Astrocyte (in vitro differentiated cells and primary cell): ENCODE measurements at regions not wholly inside any gene's neighbourhood (a gene's known extent, or its start where the extent isn't known, plus 50 kb on each side); places are given as distances from the start of the nearest gene placed in this dataset.

Experiments used
- DNase-seq: peaks from one replicate; pipeline ENCODE4 v3.0.0-alpha.2; 2010; ENCODE audit warnings: low read depth
- FAIRE-seq: peaks from 2 replicates; lab custom pipeline; 2011; peaks lifted over from hg19 to GRCh38; lab: Jason Lieb, UNC
- H2AFZ ChIP-seq: 2 replicates; pipeline ENCODE4 v1.6.0; 2012; ENCODE audit warnings: low read depth, low read length, inconsistent platforms
- H3K27ac ChIP-seq: 2 replicates; pipeline ENCODE4 v1.5.1; 2011; ENCODE audit warnings: low read depth, low read length, inconsistent platforms
- H3K27me3 ChIP-seq: 2 replicates; pipeline ENCODE4 v1.6.0; 2011; ENCODE audit warnings: low read length, inconsistent platforms; ENCODE audit not compliant: insufficient read depth
- H3K36me3 ChIP-seq: 2 replicates; pipeline ENCODE4 v1.5.1; 2011; ENCODE audit warnings: low read length, inconsistent platforms; ENCODE audit not compliant: insufficient read depth
- H3K4me1 ChIP-seq: 2 replicates; pipeline ENCODE4 v1.5.1; 2011; ENCODE audit warnings: low read length, inconsistent platforms; ENCODE audit not compliant: insufficient read depth
- H3K4me2 ChIP-seq: 2 replicates; pipeline ENCODE4 v1.6.0; 2012; ENCODE audit warnings: low read length, inconsistent platforms
- H3K4me3 ChIP-seq: 2 replicates; pipeline ENCODE4 v1.5.1; 2011; ENCODE audit warnings: low read depth, mild to moderate bottlenecking, low read length, inconsistent platforms; ENCODE audit not compliant: insufficient read depth
- H3K79me2 ChIP-seq: 2 replicates; pipeline ENCODE4 v1.6.0; 2012; ENCODE audit warnings: mild to moderate bottlenecking, low read length, inconsistent platforms; ENCODE audit not compliant: insufficient read depth
- H3K9ac ChIP-seq: 2 replicates; pipeline ENCODE4 v1.6.0; 2012; ENCODE audit warnings: mild to moderate bottlenecking, low read length, inconsistent platforms
- H3K9me3 ChIP-seq: 2 replicates; pipeline ENCODE4 v1.5.1; 2012; ENCODE audit warnings: low read depth, mild to moderate bottlenecking, low read length, inconsistent platforms; ENCODE audit not compliant: insufficient read depth
- H4K20me1 ChIP-seq: 2 replicates; pipeline ENCODE4 v1.6.0; 2012; ENCODE audit warnings: low read length, inconsistent platforms; ENCODE audit not compliant: insufficient read depth
- H3K27ac Mint-ChIP-seq: one replicate; pipeline ENCODE4 v1.8.0; 2021; ENCODE audit warnings: mild to moderate bottlenecking, mixed read lengths; ENCODE audit not compliant: unreplicated experiment
- H3K27me3 Mint-ChIP-seq: one replicate; pipeline ENCODE4 v1.8.0; 2021; ENCODE audit warnings: low read depth, mixed read lengths; ENCODE audit not compliant: unreplicated experiment
- H3K36me3 Mint-ChIP-seq: one replicate; pipeline ENCODE4 v1.8.0; 2021; ENCODE audit warnings: low read depth, mixed read lengths; ENCODE audit not compliant: unreplicated experiment
- H3K4me1 Mint-ChIP-seq: one replicate; pipeline ENCODE4 v1.8.0; 2021; ENCODE audit warnings: low read depth, mixed read lengths; ENCODE audit not compliant: unreplicated experiment
- H3K4me3 Mint-ChIP-seq: one replicate; pipeline ENCODE4 v1.8.0; 2021; ENCODE audit warnings: mild to moderate bottlenecking, moderate library complexity, mixed read lengths; ENCODE audit not compliant: unreplicated experiment
- H3K9me3 Mint-ChIP-seq: one replicate; pipeline ENCODE4 v1.8.0; 2021; ENCODE audit warnings: mild to moderate bottlenecking, mixed read lengths; ENCODE audit not compliant: unreplicated experiment
- EZH2 ChIP-seq: IDR thresholded peaks from 2 replicates; pipeline ENCODE4 v1.6.1; 2012; ENCODE audit warnings: mild to moderate bottlenecking, low read length, inconsistent platforms; ENCODE audit not compliant: insufficient read depth
- TF ChIP-seq, protein P1 (sequence below): IDR thresholded peaks from 2 replicates; pipeline ENCODE4 v1.5.1; 2011; ENCODE audit warnings: low read depth, mild to moderate bottlenecking, inconsistent platforms, low read length, moderate library complexity; ENCODE audit not compliant: insufficient read depth

DNA sequence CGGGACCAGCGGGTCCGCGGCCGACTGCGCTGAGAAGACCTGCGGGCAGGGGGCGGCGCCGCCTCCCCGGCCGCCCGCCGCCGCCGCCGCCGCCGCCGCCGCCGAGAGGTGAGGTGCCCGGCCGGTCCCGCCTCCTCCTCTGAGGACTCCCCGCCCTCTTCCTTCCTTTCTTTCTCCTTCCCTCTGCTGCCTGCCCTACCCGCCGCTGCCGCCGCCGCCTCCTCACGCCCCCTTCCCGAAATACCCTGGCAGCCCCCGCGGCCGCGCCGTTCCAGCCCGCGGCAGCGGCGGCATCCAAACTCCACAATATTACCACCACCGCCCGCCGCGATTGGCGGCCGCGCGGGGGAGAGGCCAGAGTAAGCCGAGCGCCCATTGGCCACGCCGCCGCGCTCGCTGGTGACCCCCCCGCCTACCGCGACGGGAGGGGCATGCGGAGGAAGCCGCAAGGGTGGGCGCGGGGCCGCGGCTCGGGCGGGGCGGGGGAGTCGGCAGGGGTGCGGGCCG lies 61.8 kb upstream of the ANKRD28 start:
- Histone ChIP-seq H2AFZ (peak overlapping the region; percentile 90), H4K20me1 (peaks cover 9% of the 10 kb centered on the region), H3K27ac (peak overlapping the region; percentile 23), H3K9ac (peak overlapping the region; percentile 82), H3K36me3 (no peaks in the 10 kb centered on the region), H3K4me3 (peak overlapping the region; percentile 81), H3K27me3 (no peaks in the 10 kb centered on the region), H3K79me2 (peaks cover 47% of the 10 kb centered on the region), H3K4me1 (peaks cover 14% of the 10 kb centered on the region), H3K4me2 (peak overlapping the region; percentile 97), H3K9me3 (no peaks in the 10 kb centered on the region)
- peaks cover 14% of the 10 kb centered on the region for H3K4me1 Mint-ChIP-seq
- peak overlapping the region; percentile 93 for H3K4me3 Mint-ChIP-seq
- peaks cover 5% of the 10 kb centered on the region for H3K36me3 Mint-ChIP-seq
- peak; percentile 58 for DNase-seq
- peak overlapping the region; percentile 62 for H3K27ac Mint-ChIP-seq
- TF ChIP-seq EZH2, result no peak
- TF ChIP-seq, protein P1, sequence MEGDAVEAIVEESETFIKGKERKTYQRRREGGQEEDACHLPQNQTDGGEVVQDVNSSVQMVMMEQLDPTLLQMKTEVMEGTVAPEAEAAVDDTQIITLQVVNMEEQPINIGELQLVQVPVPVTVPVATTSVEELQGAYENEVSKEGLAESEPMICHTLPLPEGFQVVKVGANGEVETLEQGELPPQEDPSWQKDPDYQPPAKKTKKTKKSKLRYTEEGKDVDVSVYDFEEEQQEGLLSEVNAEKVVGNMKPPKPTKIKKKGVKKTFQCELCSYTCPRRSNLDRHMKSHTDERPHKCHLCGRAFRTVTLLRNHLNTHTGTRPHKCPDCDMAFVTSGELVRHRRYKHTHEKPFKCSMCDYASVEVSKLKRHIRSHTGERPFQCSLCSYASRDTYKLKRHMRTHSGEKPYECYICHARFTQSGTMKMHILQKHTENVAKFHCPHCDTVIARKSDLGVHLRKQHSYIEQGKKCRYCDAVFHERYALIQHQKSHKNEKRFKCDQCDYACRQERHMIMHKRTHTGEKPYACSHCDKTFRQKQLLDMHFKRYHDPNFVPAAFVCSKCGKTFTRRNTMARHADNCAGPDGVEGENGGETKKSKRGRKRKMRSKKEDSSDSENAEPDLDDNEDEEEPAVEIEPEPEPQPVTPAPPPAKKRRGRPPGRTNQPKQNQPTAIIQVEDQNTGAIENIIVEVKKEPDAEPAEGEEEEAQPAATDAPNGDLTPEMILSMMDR, result no peak
- H3K9me3 Mint-ChIP-seq, result peaks cover under 1% of the 10 kb centered on the region
- no peaks in the 10 kb centered on the region for H3K27me3 Mint-ChIP-seq
- no peak for FAIRE-seq

DNA sequence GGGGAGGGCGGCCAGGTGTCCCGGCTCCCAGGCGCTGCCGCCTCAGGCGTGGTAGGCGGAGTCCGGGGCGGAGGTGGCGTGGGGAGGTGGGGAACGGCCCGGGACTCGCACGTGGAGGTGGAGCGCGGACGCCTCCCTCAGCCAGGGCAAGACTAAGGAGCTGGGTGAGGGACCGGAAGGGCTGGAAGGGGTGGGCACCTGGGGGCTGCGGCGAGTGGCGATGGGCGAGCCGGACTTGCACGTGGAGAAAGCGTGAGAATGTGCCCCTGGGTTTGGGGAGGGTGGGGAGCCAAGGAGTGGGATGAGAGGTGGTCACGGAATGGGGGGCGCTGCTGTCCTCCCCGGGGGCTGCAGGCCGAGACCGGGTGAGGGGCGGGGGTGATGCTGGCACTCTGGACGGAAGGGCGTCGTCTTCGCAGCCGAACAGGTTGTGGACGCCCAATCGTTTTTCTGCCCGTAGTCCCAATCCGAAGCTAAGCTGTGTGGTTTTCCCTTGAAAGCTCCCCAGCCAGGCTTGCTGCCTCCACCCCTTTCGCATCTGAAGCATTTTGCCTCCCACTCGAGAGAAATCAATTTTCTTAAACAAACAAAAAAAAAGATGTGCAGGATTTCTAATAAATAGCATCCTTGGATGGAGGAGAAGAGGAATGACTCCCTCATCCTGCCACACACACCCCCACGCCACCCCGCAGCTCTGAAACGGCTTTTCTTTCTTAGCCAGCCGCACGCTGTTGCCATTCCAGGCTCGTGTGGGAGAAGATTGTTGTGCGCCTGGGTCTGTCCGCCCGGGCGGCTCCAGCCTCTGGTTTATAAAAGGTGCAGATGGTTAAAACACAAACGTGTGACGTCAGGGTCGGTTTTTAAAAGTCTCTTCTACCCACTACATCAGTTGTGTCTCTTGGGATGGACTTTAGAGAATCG lies 62.5 kb upstream of the ANKRD28 start:
- H3K27ac Mint-ChIP-seq, result peak overlapping the region; percentile 81
- Histone ChIP-seq H3K27ac (peak overlapping the region; percentile 28), H3K4me1 (peaks cover 14% of the 10 kb centered on the region), H2AFZ (peak overlapping the region; percentile 90), H3K27me3 (no peaks in the 10 kb centered on the region), H3K9me3 (no peaks in the 10 kb centered on the region), H4K20me1 (peaks cover 7% of the 10 kb centered on the region), H3K4me3 (peak overlapping the region; percentile 70), H3K79me2 (peaks cover 40% of the 10 kb centered on the region), H3K36me3 (no peaks in the 10 kb centered on the region), H3K9ac (peak overlapping the region; percentile 82), H3K4me2 (peak overlapping the region; percentile 97)
- DNase-seq (peak; percentile 38), FAIRE-seq (no peak)
- peak overlapping the region; percentile 93 for H3K4me3 Mint-ChIP-seq
- H3K4me1 Mint-ChIP-seq, result peaks cover 13% of the 10 kb centered on the region
- H3K9me3 Mint-ChIP-seq, result no peaks in the 10 kb centered on the region
- TF ChIP-seq, protein P1, result no peak
- no peak for TF ChIP-seq EZH2
- H3K36me3 Mint-ChIP-seq, result peaks cover 9% of the 10 kb centered on the region
- no peaks in the 10 kb centered on the region for H3K27me3 Mint-ChIP-seq
